GM12872 (cell line): ENCODE measurements at regions not wholly inside any gene's neighbourhood (a gene's known extent, or its start where the extent isn't known, plus 50 kb on each side); places are given as distances from the start of the nearest gene placed in this dataset.

Experiments
- TF ChIP-seq, protein P1 (sequence below): IDR thresholded peaks from 3 replicates; pipeline ENCODE4 v1.5.1; 2011; ENCODE audit warnings: low read depth, mild to moderate bottlenecking, low read length, moderate library complexity; ENCODE audit not compliant: insufficient read depth

GRCh38 chr1:106523497-106523896 is 533.0 kb upstream of the PRMT6 start:
- TF ChIP-seq, protein P1, sequence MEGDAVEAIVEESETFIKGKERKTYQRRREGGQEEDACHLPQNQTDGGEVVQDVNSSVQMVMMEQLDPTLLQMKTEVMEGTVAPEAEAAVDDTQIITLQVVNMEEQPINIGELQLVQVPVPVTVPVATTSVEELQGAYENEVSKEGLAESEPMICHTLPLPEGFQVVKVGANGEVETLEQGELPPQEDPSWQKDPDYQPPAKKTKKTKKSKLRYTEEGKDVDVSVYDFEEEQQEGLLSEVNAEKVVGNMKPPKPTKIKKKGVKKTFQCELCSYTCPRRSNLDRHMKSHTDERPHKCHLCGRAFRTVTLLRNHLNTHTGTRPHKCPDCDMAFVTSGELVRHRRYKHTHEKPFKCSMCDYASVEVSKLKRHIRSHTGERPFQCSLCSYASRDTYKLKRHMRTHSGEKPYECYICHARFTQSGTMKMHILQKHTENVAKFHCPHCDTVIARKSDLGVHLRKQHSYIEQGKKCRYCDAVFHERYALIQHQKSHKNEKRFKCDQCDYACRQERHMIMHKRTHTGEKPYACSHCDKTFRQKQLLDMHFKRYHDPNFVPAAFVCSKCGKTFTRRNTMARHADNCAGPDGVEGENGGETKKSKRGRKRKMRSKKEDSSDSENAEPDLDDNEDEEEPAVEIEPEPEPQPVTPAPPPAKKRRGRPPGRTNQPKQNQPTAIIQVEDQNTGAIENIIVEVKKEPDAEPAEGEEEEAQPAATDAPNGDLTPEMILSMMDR, result no peak

DNA sequence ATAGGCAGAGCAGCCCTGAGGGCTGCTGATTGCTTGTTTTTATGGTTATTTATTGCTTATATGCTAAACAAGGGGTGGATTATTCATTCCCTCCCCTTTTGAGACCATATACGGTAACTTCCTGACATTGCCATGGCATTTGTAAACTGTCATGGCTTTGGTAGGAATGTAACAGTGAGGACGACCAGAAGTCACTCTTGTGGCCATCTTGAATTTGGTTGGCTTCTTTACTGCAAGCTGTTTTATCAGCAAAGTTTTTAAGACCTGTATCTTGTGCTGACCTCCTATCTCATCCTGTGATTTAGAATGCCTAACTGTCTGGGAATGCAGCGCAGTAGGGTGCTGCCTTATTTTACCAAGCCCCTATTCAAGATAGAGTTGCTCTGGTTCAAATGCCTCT is 531.8 kb upstream of the PRMT6 start:
- TF ChIP-seq, protein P1, result no peak

DNA sequence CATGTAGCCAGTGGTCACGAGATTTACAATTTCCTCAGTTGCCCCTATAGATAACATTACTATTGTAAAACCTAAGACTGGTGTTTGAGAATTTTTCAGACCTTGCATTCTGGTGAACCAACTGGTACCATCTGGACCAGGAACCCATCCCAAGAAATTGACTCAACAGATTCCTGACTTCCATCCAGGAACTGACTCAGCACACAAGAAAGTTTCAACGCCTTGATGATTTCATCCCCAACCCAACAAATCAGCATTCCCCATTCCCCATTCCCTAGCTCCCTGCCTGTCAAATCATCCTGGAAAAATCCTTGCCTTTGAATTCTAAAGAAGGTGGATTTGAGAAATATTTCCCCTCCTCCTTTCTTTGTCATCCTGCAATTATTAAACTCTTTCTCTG is 529.8 kb upstream of the PRMT6 start:
- TF ChIP-seq, protein P1, result no peak

- TF ChIP-seq, protein P1, result no peak
Measured at GRCh38 chr1:106534612-106535011, 521.9 kb upstream of the PRMT6 start.

GRCh38 chr1:106536741-106537140 is 519.7 kb upstream of the PRMT6 start:
- TF ChIP-seq, protein P1, result no peak

GRCh38 chr1:106548726-106549125 is 507.7 kb upstream of the PRMT6 start:
- TF ChIP-seq, protein P1, result no peak

GRCh38 chr1:106554294-106554693 is 502.2 kb upstream of the PRMT6 start:
- TF ChIP-seq, protein P1, result no peak

DNA sequence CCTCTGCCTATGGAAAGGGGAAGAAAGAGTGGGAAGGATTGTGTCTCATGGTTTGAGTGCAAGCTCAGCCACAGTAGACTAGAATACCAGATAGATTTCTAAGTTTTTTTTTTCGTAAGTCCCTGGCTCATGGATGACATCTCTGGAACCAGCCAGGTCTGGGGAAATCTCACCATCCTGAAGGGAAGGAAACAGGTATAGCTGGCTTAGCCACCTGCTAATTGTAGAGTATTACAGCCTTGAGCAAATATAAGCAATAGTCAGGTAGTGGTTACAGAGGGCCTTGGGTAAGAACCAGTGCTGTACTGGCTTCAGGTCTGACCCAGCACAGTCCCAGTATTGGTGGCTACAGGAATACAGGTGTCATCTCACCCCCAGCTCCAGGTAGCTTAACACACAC is 500.9 kb upstream of the PRMT6 start:
- TF ChIP-seq, protein P1, result no peak
